ENCODE measurements at regions not wholly inside any gene's neighbourhood (a gene's known extent, or its start where the extent isn't known, plus 50 kb on each side); places are given as distances from the start of the nearest gene placed in this dataset.

GRCh38 chr5:135135530-135136226 lies 101.7 kb upstream of the PITX1 start:
- no peak for DNase-seq

- DNase-seq, result no peak
These were observed 100.8 kb upstream of the PITX1 start for GRCh38 chr5:135134691-135135381.

GRCh38 chr5:135133698-135134515 lies 99.9 kb upstream of the PITX1 start:
- DNase-seq, result no peak

GRCh38 chr5:135133181-135133580 lies 99.2 kb upstream of the PITX1 start:
- no peak for DNase-seq

- DNase-seq, result no peak
These were observed 98.0 kb upstream of the PITX1 start for GRCh38 chr5:135131801-135132680.

- no peak for DNase-seq
These were observed 96.5 kb upstream of the PITX1 start for GRCh38 chr5:135130261-135131215.

- no peak for DNase-seq
These were observed 95.3 kb upstream of the PITX1 start for GRCh38 chr5:135129307-135129706.

- no peak for DNase-seq
These were observed 94.3 kb upstream of the PITX1 start for GRCh38 chr5:135128361-135128760.

GRCh38 chr5:135127439-135128240 lies 93.6 kb upstream of the PITX1 start:
- DNase-seq, result no peak

- no peak for DNase-seq
These were observed 92.8 kb upstream of the PITX1 start for GRCh38 chr5:135126688-135127438.

GRCh38 chr5:135124724-135125123 lies 90.7 kb upstream of the PITX1 start:
- no peak for DNase-seq

GRCh38 chr5:135124128-135124527 lies 90.1 kb upstream of the PITX1 start:
- DNase-seq, result no peak

- DNase-seq, result no peak
These were observed 88.8 kb upstream of the PITX1 start for GRCh38 chr5:135122797-135123196.

- DNase-seq, result no peak
These were observed 86.9 kb upstream of the PITX1 start for GRCh38 chr5:135120951-135121350.

- no peak for DNase-seq
These were observed 85.5 kb upstream of the PITX1 start for GRCh38 chr5:135119481-135119880.

GRCh38 chr5:135117590-135117989 lies 83.6 kb upstream of the PITX1 start:
- DNase-seq, result no peak

- no peak for DNase-seq
These were observed 82.1 kb upstream of the PITX1 start for GRCh38 chr5:135116160-135116561.

- DNase-seq, result no peak
These were observed 81.6 kb upstream of the PITX1 start for GRCh38 chr5:135115591-135115990.

GRCh38 chr5:135114759-135115158 lies 80.7 kb upstream of the PITX1 start:
- no peak for DNase-seq

All from activated CD8-positive, alpha-beta memory T cell treated with anti-CD3 and anti-CD28 coated beads for 24 hours (primary cell).